ENCODE measurements at regions not wholly inside any gene's neighbourhood (a gene's known extent, or its start where the extent isn't known, plus 50 kb on each side); places are given as distances from the start of the nearest gene placed in this dataset.

GRCh38 chr9:129252937-129253802, 75.1 kb upstream of the IER5L start:
- H2BK5ac ChIP-seq (ENCODE audit: low read depth, low read length, poor library complexity, severe bottlenecking): no peak overlapping the region
- H2BK120ac ChIP-seq (ENCODE audit: low read depth, low read length): no peak overlapping the region
- CTCF ChIA-PET: no interaction called here
- no peaks in the 10 kb centered on the region for H3K79me1 ChIP-seq (ENCODE audit: low read depth in 1 of 2, low read length in 2 of 2)
- H3K36me3 ChIP-seq (ENCODE audit: control insufficient read depth, insufficient read depth, low read length): no peaks in the 10 kb centered on the region
- H3K9me1 ChIP-seq (ENCODE audit: insufficient read depth, low read length): peaks cover 5% of the 10 kb centered on the region; the same call in 1 of the 2 replicates
- H4K5ac ChIP-seq (ENCODE audit: low read depth, low read length): no peak overlapping the region
- no peaks in the 10 kb centered on the region; the same call in none of the 2 replicates for H3K27me3 ChIP-seq (ENCODE audit: control insufficient read depth, insufficient read depth, low read length)
- no peak overlapping the region for H3K4me3 ChIP-seq (ENCODE audit: insufficient read depth, low read depth, low read length)
- dilution Hi-C loops (cut with HindIII; ENCODE audit: low sequenced_read_pairs, unreplicated experiment): no loop called here
- intact Hi-C loops (cut with micrococcal nuclease): no loop called here
- no peak overlapping the region for H3K27ac ChIP-seq (ENCODE audit: insufficient read depth, low read length)
- H3K23ac ChIP-seq (ENCODE audit: low read depth, low read length): no peak overlapping the region
- in situ Hi-C loops (cut with MboI; ENCODE audit: low sequenced_read_pairs): no loop called here
- H4K20me1 ChIP-seq (ENCODE audit: insufficient read depth, low read length): no peaks in the 10 kb centered on the region
- DNase-seq: no peak
- no peak overlapping the region for H3K9ac ChIP-seq (ENCODE audit: low read depth, low read length)
- H3K4me2 ChIP-seq (ENCODE audit: low read depth, low read length): no peak overlapping the region
- no peak overlapping the region for H4K8ac ChIP-seq (ENCODE audit: low read depth in 2 of 2, low read length in 2 of 2)
- H3K14ac ChIP-seq (replicated peaks; ENCODE audit: low read depth, low read length): no peak overlapping the region
- H2BK20ac ChIP-seq (ENCODE audit: low read depth, low read length): no peak overlapping the region
- no peaks in the 10 kb centered on the region for H3K9me3 ChIP-seq (ENCODE audit: control insufficient read depth, insufficient read depth, low read length)
- H3K4me1 ChIP-seq (ENCODE audit: control insufficient read depth, insufficient read depth, low read length): peaks cover 2% of the 10 kb centered on the region; the same call in 1 of the 2 replicates
- H3K18ac ChIP-seq (ENCODE audit: low read depth, low read length): no peak overlapping the region
- H3K56ac ChIP-seq (ENCODE audit: extremely low read depth, insufficient read depth, low read length): no peak overlapping the region
- peak overlapping the region; percentile 79 for H2AFZ ChIP-seq (replicated peaks; ENCODE audit: low read length, poor library complexity)
- no peak for ATAC-seq (ENCODE audit: low read depth)
- no peak overlapping the region for H4K91ac ChIP-seq (ENCODE audit: insufficient read depth, low read depth, low read length)
- H2BK15ac ChIP-seq (ENCODE audit: low read depth, low read length): no peak overlapping the region
- H3K4ac ChIP-seq (ENCODE audit: low read depth, low read length): no peak overlapping the region
- H2AK9ac ChIP-seq (replicated peaks; ENCODE audit: low read depth, low read length, poor library complexity): no peak overlapping the region
- H2AK5ac ChIP-seq (ENCODE audit: low read depth, low read length): peak overlapping the region; percentile 46; the same call in 1 of the 2 replicates
- 88% methylated on average over 10 of the region's 28 CpGs; no CpG with 5 or more reads in 1 of the 2 experiments for WGBS, 2 experiments (ENCODE audit: extremely low coverage in 2 of 2, insufficient read length in 1 of 2)
- POLR2A ChIA-PET (ENCODE audit: unreplicated experiment): no interaction called here
- no TSS peak for BruUV-seq (replicated peaks)
- no peak for TF ChIP-seq FOS (IDR thresholded peaks at IDR 0.05; ENCODE audit: low read depth, low read length)
- TF ChIP-seq RFX5 (IDR thresholded peaks at IDR 0.05; ENCODE audit: low read depth, low read length): no peak
- TF ChIP-seq CEBPB (IDR thresholded peaks at IDR 0.05; ENCODE audit: low read depth, low read length): no peak
- TF ChIP-seq MAFK (IDR thresholded peaks at IDR 0.05; ENCODE audit: low read depth, low read length): no peak
- no peak for TF ChIP-seq MXI1 (IDR thresholded peaks at IDR 0.05; ENCODE audit: borderline replicate concordance, low read depth, low read length)
- TF ChIP-seq SMC3 (IDR thresholded peaks at IDR 0.05; ENCODE audit: low read depth, low read length): no peak
- no peak for TF ChIP-seq MAZ (IDR thresholded peaks at IDR 0.05; ENCODE audit: borderline replicate concordance, low read depth, low read length)
- TF ChIP-seq ELK1 (IDR thresholded peaks at IDR 0.05; ENCODE audit: borderline replicate concordance, low read depth, low read length): no peak
- no peak for TF ChIP-seq CTCF (conservative IDR thresholded peaks at IDR 0.05; ENCODE audit: low read depth, low read length)
- no peak for TF ChIP-seq NFE2L2 (IDR thresholded peaks at IDR 0.05; ENCODE audit: low read depth, low read length)
- TF ChIP-seq BHLHE40 (IDR thresholded peaks at IDR 0.05; ENCODE audit: low read depth, low read length): no peak
- no peak for TF ChIP-seq RCOR1 (IDR thresholded peaks at IDR 0.05; ENCODE audit: insufficient replicate concordance, low read length)
- no peak for TF ChIP-seq USF2 (IDR thresholded peaks at IDR 0.05; ENCODE audit: low read depth, low read length)
- no peak for TF ChIP-seq POLR2A (IDR thresholded peaks at IDR 0.05; ENCODE audit: low read depth, low read length)
- TF ChIP-seq RAD21 (IDR thresholded peaks at IDR 0.05; ENCODE audit: low read length): no peak
